SK-N-SH (cell line): ENCODE measurements at regions not wholly inside any gene's neighbourhood (a gene's known extent, or its start where the extent isn't known, plus 50 kb on each side); places are given as distances from the start of the nearest gene placed in this dataset.

ENCODE experiments used
- CTCF ChIA-PET: fragments of 300-600, 350-600 bp; formaldehyde crosslinking; extraction: SDS; loops from one replicate; lab custom pipeline; 2021; lab: Yijun Ruan, JAX
- POLR2A ChIA-PET: fragments of 350-600 bp; sonication (Branson Sonifier 250); formaldehyde crosslinking; extraction: SDS; loops from one replicate; lab custom pipeline; 2020; ENCODE audit warnings: antibody characterized with exemption, inconsistent platforms; lab: Yijun Ruan, JAX
- DNase-seq: peaks from one replicate; pipeline ENCODE4 v3.0.0; 2012
- H2AFZ ChIP-seq: fragments of 200-600 bp; sonication (generic); 2 replicates; pipeline ENCODE4 v1.8.1; 2016; ENCODE audit warnings: antibody characterized with exemption, mild to moderate bottlenecking, low read depth
- H3F3A ChIP-seq: fragments of 200-600 bp; sonication (generic); replicated peaks from 2 replicates; pipeline ENCODE3; 2016; ENCODE audit warnings: antibody characterized with exemption, mild to moderate bottlenecking; ENCODE audit not compliant: insufficient read depth
- H3K27ac ChIP-seq, 2 experiments: fragments of 200-500 bp in 1 of 2; fragments of 200-600 bp in 1 of 2; sonication (Bioruptor generic) in 1 of 2; sonication (generic), shearing (Covaris generic) in 1 of 2; 2 replicates each; pipeline versions ENCODE4 v1.5.1 to v1.6.1; 2014 to 2016; ENCODE audit warnings: low read depth in 2 of 2, inconsistent platforms in 1 of 2, low read length in 1 of 2, mild to moderate bottlenecking in 1 of 2, mixed read lengths in 1 of 2
- H3K27me3 ChIP-seq: fragments of 200-600 bp; sonication (generic), shearing (Covaris generic); 2 replicates; pipeline ENCODE4 v1.6.1; 2016; ENCODE audit warnings: mixed run types; ENCODE audit not compliant: insufficient read depth
- H3K36me3 ChIP-seq, 2 experiments: fragments of 200-500 bp in 1 of 2; fragments of 200-600 bp in 1 of 2; sonication (Bioruptor generic) in 1 of 2; sonication (generic) in 1 of 2; replicated peaks in 1 of 2; 2 replicates each; pipeline versions ENCODE3 to v1.5.1; 2014 to 2016; ENCODE audit warnings: low read length in 1 of 2, mild to moderate bottlenecking in 1 of 2; ENCODE audit not compliant: insufficient read depth in 2 of 2, control insufficient read depth in 1 of 2
- H3K4me1 ChIP-seq, 2 experiments: fragments of 200-500 bp in 1 of 2; fragments of 200-600 bp in 1 of 2; sonication (Bioruptor generic) in 1 of 2; sonication (generic), shearing (Covaris generic) in 1 of 2; 2 replicates each; pipeline versions ENCODE4 v1.5.1 to v1.6.1; 2014 to 2016; ENCODE audit warnings: low read depth in 1 of 2, low read length in 1 of 2, mixed run types in 1 of 2; ENCODE audit not compliant: insufficient read depth in 2 of 2, control insufficient read depth in 1 of 2
- H3K4me2 ChIP-seq: fragments of 200-600 bp; sonication (generic), shearing (Covaris generic); 2 replicates; pipeline ENCODE4 v1.6.1; 2017; ENCODE audit warnings: mixed run types
- H3K4me3 ChIP-seq, 2 experiments: fragments of 200-500 bp in 1 of 2; fragments of 200-600 bp in 1 of 2; sonication (Bioruptor generic) in 1 of 2; sonication (generic), shearing (Covaris generic) in 1 of 2; 2 replicates each; pipeline versions ENCODE4 v1.5.1 to v1.8.1; 2014 to 2016; ENCODE audit warnings: low read depth in 2 of 2, inconsistent platforms in 1 of 2, low read length in 1 of 2, mild to moderate bottlenecking in 1 of 2, mixed read lengths in 1 of 2, moderate library complexity in 1 of 2
- H3K79me2 ChIP-seq: fragments of 200-600 bp; sonication (generic); 2 replicates; pipeline ENCODE4 v1.8.1; 2017; ENCODE audit warnings: mild to moderate bottlenecking; ENCODE audit not compliant: insufficient read depth
- H3K9ac ChIP-seq: fragments of 200-600 bp; sonication (generic); 2 replicates; pipeline ENCODE4 v1.6.1; 2017; ENCODE audit warnings: mixed run types
- H3K9me2 ChIP-seq: fragments of 200-600 bp; sonication (generic); 2 replicates; pipeline ENCODE4 v1.6.1; 2017; ENCODE audit warnings: mixed run types
- H3K9me3 ChIP-seq: fragments of 200-600 bp; sonication (generic); 2 replicates; pipeline ENCODE4 v1.6.1; 2017; ENCODE audit warnings: mixed run types, mild to moderate bottlenecking, moderate library complexity
- H4K20me1 ChIP-seq: fragments of 200-600 bp; sonication (generic); 2 replicates; pipeline ENCODE4 v1.6.1; 2017; ENCODE audit warnings: mild to moderate bottlenecking, mixed run types; ENCODE audit not compliant: insufficient read depth
- CHD2 ChIP-seq: fragments of 150-350 bp; IDR thresholded peaks from 2 replicates; pipeline ENCODE4 v1.6.1; 2018; ENCODE audit warnings: low read length; ENCODE audit not compliant: partially characterized antibody
- CTCF ChIP-seq: fragments of 200-600 bp; sonication (generic); IDR thresholded peaks from 2 replicates; pipeline ENCODE4 v1.6.1; 2017; ENCODE audit warnings: antibody characterized with exemption, mild to moderate bottlenecking, moderate library complexity
- EZH2phosphoT487 ChIP-seq: fragments of 200-600 bp; sonication (generic); IDR thresholded peaks from 2 replicates; pipeline ENCODE4 v1.6.1; 2017; ENCODE audit warnings: low read depth, mixed run types, mild to moderate bottlenecking, antibody characterized with exemption, moderate library complexity, borderline replicate concordance
- FOXJ3 ChIP-seq: sonication (generic); formaldehyde crosslinking; IDR thresholded peaks from 2 replicates; pipeline ENCODE4 v1.5.1; 2020; ENCODE audit warnings: mild to moderate bottlenecking, missing genetic modification reagents
- MAX ChIP-seq: IDR thresholded peaks from 2 replicates; pipeline ENCODE4 v1.4.0; 2012; ENCODE audit warnings: low read depth
- MEF2A ChIP-seq: IDR thresholded peaks from 2 replicates; pipeline ENCODE4 v1.4.0; 2012; ENCODE audit warnings: low read depth, borderline replicate concordance
- NRF1 ChIP-seq: IDR thresholded peaks from 2 replicates; pipeline ENCODE4 v1.6.1; 2012; ENCODE audit warnings: low read depth, mild to moderate bottlenecking, low read length
- REST ChIP-seq: IDR thresholded peaks from 2 replicates; pipeline ENCODE4 v1.6.1; 2012; ENCODE audit warnings: mild to moderate bottlenecking, low read depth, low read length, moderate library complexity
- RFX5 ChIP-seq: IDR thresholded peaks from 2 replicates; pipeline ENCODE4 v1.6.1; 2012; ENCODE audit warnings: mild to moderate bottlenecking, improper control_type of control experiment, low read length
- SIN3A ChIP-seq: IDR thresholded peaks from 2 replicates; pipeline ENCODE4 v1.6.1; 2012; ENCODE audit warnings: low read depth, mild to moderate bottlenecking, low read length, moderate library complexity, borderline replicate concordance
- SMC3 ChIP-seq: IDR thresholded peaks from 2 replicates; pipeline ENCODE4 v1.6.1; 2012; ENCODE audit warnings: low read depth, low read length, improper control_type of control experiment
- USF2 ChIP-seq: fragments of 150-350 bp; IDR thresholded peaks from 2 replicates; pipeline ENCODE4 v1.6.1; 2017; ENCODE audit warnings: antibody characterized with exemption, low read length, low read depth, borderline replicate concordance
- WGBS: methylation state at CpG from one replicate; pipeline ENCODE4 v1.1.6; 2017; ENCODE audit warnings: low lambda C conversion rate; 5-methylcytosine and 5-hydroxymethylcytosine counted together

GRCh38 chr20:55469074-55469473 lies 536.2 kb downstream of the CBLN4 start (continued):
- no peak for TF ChIP-seq REST
- TF ChIP-seq RFX5: no peak

- peaks cover 7% of the 10 kb centered on the region; the same call in 1 of the 2 replicates for H3K9me3 ChIP-seq
- no peak overlapping the region for H3K9ac ChIP-seq
- H4K20me1 ChIP-seq: no peaks in the 10 kb centered on the region
- H3K4me3 ChIP-seq: no peak overlapping the region
- no peaks in the 10 kb centered on the region for H3K36me3 ChIP-seq
- WGBS: 79% methylated on average over 6 of the region's 8 CpGs
- no peak overlapping the region for H2AFZ ChIP-seq
- H3F3A ChIP-seq: no peaks in the 10 kb centered on the region
- no peak for DNase-seq
- no peaks in the 10 kb centered on the region for H3K79me2 ChIP-seq
- H3K4me2 ChIP-seq: no peak overlapping the region
- H3K27me3 ChIP-seq: no peaks in the 10 kb centered on the region
- TF ChIP-seq SIN3A: no peak
- no peak for TF ChIP-seq MEF2A
- no peak for TF ChIP-seq FOXJ3 (CRISPR knock-in tag)
- TF ChIP-seq USF2: no peak
- no peak for TF ChIP-seq SMC3
- TF ChIP-seq CTCF: no peak
- no peak for TF ChIP-seq NRF1
- TF ChIP-seq MAX: no peak
- no peak for TF ChIP-seq EZH2phosphoT487
- TF ChIP-seq CHD2: no peak
- TF ChIP-seq, all 33 proteins: peak for 0
- Histone ChIP-seq H3K9me2 (peaks cover 6% of the 10 kb centered on the region; the same call in 1 of the 2 replicates), H3K27ac (no peak overlapping the region), H3K4me1 (no peaks in the 10 kb centered on the region)
- POLR2A ChIA-PET: no interaction called here
- CTCF ChIA-PET: no interaction called here
Observed at GRCh38 chr20:55461519-55461918, 543.8 kb downstream of the CBLN4 start.
